Right lobe of liver (tissue), 4 donors: ENCODE measurements at regions not wholly inside any gene's neighbourhood (a gene's known extent, or its start where the extent isn't known, plus 50 kb on each side); places are given as distances from the start of the nearest gene placed in this dataset.

Source experiments
- CTCF ChIP-seq, 4 donors: fragments of 200-600 bp in 3 of 4; fragments of 450-650 bp in 1 of 4; IDR thresholded peaks; one replicate each; pipeline versions ENCODE4 v1.5.1 to v1.8.0; 2016 to 2022; ENCODE audit warnings: antibody characterized with exemption in 4 of 4, mild to moderate bottlenecking in 2 of 4
- POLR2A ChIP-seq: fragments of 450-650 bp; IDR thresholded peaks from one replicate; pipeline ENCODE4 v1.6.1; 2017; ENCODE audit warnings: antibody characterized with exemption, mild to moderate bottlenecking
- donor health status: DM: no; HTN: no; CAD: no.
- donor health status: DM: no; HTN: no; CAD: no.
- donor health status: DM: no; HTN: yes; CAD: no.

GRCh38 chr3:40751666-40752065 is 226.9 kb downstream of the ZNF621 start:
- TF ChIP-seq CTCF (IDR thresholded peaks at IDR 0.05): no peak
- TF ChIP-seq POLR2A: no peak
